HG02938 (cell line): ENCODE measurements at regions not wholly inside any gene's neighbourhood (a gene's known extent, or its start where the extent isn't known, plus 50 kb on each side); places are given as distances from the start of the nearest gene placed in this dataset.

Experiments used
- ATAC-seq: cut with Tn5 transposase; IDR thresholded peaks from one replicate; pipeline ENCODE4 v1.9.1; 2021; ENCODE audit warnings: mild to moderate bottlenecking, moderate library complexity; ENCODE audit not compliant: unreplicated experiment

- no peak for ATAC-seq
Measured at GRCh38 chr5:74918232-74918669, 52.1 kb upstream of the FAM169A start.

GRCh38 chr5:74916831-74917710, 50.9 kb upstream of the FAM169A start:
- ATAC-seq = no peak
